ENCODE measurements at regions not wholly inside any gene's neighbourhood (a gene's known extent, or its start where the extent isn't known, plus 50 kb on each side); places are given as distances from the start of the nearest gene placed in this dataset.

GRCh38 chr12:83199069-83199468, 512.4 kb downstream of the TMTC2 start:
- Mint-ChIP-seq H3K27ac (no peak overlapping the region), H3K36me3 (ENCODE audit: low read depth) (no peaks in the 10 kb centered on the region), H3K27me3 (no peaks in the 10 kb centered on the region), H3K4me1 (no peaks in the 10 kb centered on the region), H3K4me3 (no peak overlapping the region), H3K9me3 (no peaks in the 10 kb centered on the region)
- ATAC-seq, result no peak
- no peak for DNase-seq

GRCh38 chr12:83198291-83199015, 511.7 kb downstream of the TMTC2 start:
- no peak for DNase-seq
- Mint-ChIP-seq H3K36me3 (ENCODE audit: low read depth) (no peaks in the 10 kb centered on the region), H3K4me1 (no peaks in the 10 kb centered on the region), H3K9me3 (no peaks in the 10 kb centered on the region), H3K4me3 (no peak overlapping the region), H3K27me3 (no peaks in the 10 kb centered on the region), H3K27ac (no peak overlapping the region)
- no peak for ATAC-seq

- Mint-ChIP-seq H3K27ac (no peak overlapping the region), H3K9me3 (no peaks in the 10 kb centered on the region), H3K36me3 (ENCODE audit: low read depth) (no peaks in the 10 kb centered on the region), H3K4me1 (no peaks in the 10 kb centered on the region), H3K4me3 (no peak overlapping the region), H3K27me3 (no peaks in the 10 kb centered on the region)
- ATAC-seq, result no peak
- no peak for DNase-seq
These were observed 510.8 kb downstream of the TMTC2 start for GRCh38 chr12:83197483-83197914.

GRCh38 chr12:83196694-83197350, 510.1 kb downstream of the TMTC2 start:
- H3K4me1 Mint-ChIP-seq, result no peaks in the 10 kb centered on the region
- H3K27me3 Mint-ChIP-seq, result no peaks in the 10 kb centered on the region
- no peak for DNase-seq
- no peaks in the 10 kb centered on the region for H3K36me3 Mint-ChIP-seq (ENCODE audit: low read depth)
- no peak overlapping the region for H3K27ac Mint-ChIP-seq
- no peak overlapping the region for H3K4me3 Mint-ChIP-seq
- H3K9me3 Mint-ChIP-seq, result no peaks in the 10 kb centered on the region
- no peak for ATAC-seq

GRCh38 chr12:83190631-83191390, 504.1 kb downstream of the TMTC2 start:
- H3K36me3 Mint-ChIP-seq (ENCODE audit: low read depth), result no peaks in the 10 kb centered on the region
- ATAC-seq (no peak), DNase-seq (no peak)
- peaks cover 2% of the 10 kb centered on the region for H3K27me3 Mint-ChIP-seq
- H3K9me3 Mint-ChIP-seq, result no peaks in the 10 kb centered on the region
- no peak overlapping the region for H3K27ac Mint-ChIP-seq
- no peak overlapping the region for H3K4me3 Mint-ChIP-seq
- H3K4me1 Mint-ChIP-seq, result no peaks in the 10 kb centered on the region

- no peak for ATAC-seq
- Mint-ChIP-seq H3K36me3 (ENCODE audit: low read depth) (no peaks in the 10 kb centered on the region), H3K9me3 (no peaks in the 10 kb centered on the region), H3K4me3 (no peak overlapping the region), H3K27me3 (peaks cover 4% of the 10 kb centered on the region), H3K4me1 (no peaks in the 10 kb centered on the region), H3K27ac (no peak overlapping the region)
- DNase-seq, result no peak
These were observed 499.7 kb downstream of the TMTC2 start for GRCh38 chr12:83186419-83186818.

GRCh38 chr12:83185241-83185640, 498.5 kb downstream of the TMTC2 start:
- no peak for DNase-seq
- Mint-ChIP-seq H3K27ac (no peak overlapping the region), H3K4me1 (no peaks in the 10 kb centered on the region), H3K36me3 (ENCODE audit: low read depth) (no peaks in the 10 kb centered on the region), H3K27me3 (peaks cover 4% of the 10 kb centered on the region), H3K9me3 (no peaks in the 10 kb centered on the region), H3K4me3 (no peak overlapping the region)
- ATAC-seq, result no peak
